MM.1S (cell line): ENCODE measurements at regions not wholly inside any gene's neighbourhood (a gene's known extent, or its start where the extent isn't known, plus 50 kb on each side); places are given as distances from the start of the nearest gene placed in this dataset.

Source experiments
- DNase-seq: peaks from one replicate; pipeline ENCODE4 v3.0.0-alpha.2; 2015
- H2AFZ ChIP-seq: fragments of 300-600 bp; sonication (generic); 2 replicates; pipeline ENCODE4 v1.6.0; 2016; ENCODE audit warnings: antibody characterized with exemption, low read length
- H3F3A ChIP-seq: fragments of 300-600 bp; sonication (generic); 2 replicates; pipeline ENCODE4 v1.6.1; 2016; ENCODE audit warnings: mild to moderate bottlenecking, antibody characterized with exemption, low read length, moderate library complexity, mixed read lengths; ENCODE audit not compliant: insufficient read depth
- H3K27ac ChIP-seq: fragments of 300-600 bp; sonication (generic); 2 replicates; pipeline ENCODE4 v1.5.1; 2016; ENCODE audit warnings: mild to moderate bottlenecking, low read length
- H3K27me3 ChIP-seq: fragments of 300-600 bp; sonication (generic); replicated peaks from 2 replicates; pipeline ENCODE4 v1.6.0; 2016; ENCODE audit warnings: low read length; ENCODE audit not compliant: insufficient read depth
- H3K36me3 ChIP-seq: fragments of 300-600 bp; sonication (generic); replicated peaks from 2 replicates; pipeline ENCODE4 v1.6.1; 2016; ENCODE audit warnings: mild to moderate bottlenecking, low read length, mixed read lengths; ENCODE audit not compliant: insufficient read depth
- H3K4me1 ChIP-seq: fragments of 300-600 bp; sonication (generic); 2 replicates; pipeline ENCODE4 v1.6.1; 2016; ENCODE audit warnings: low read length, mixed read lengths
- H3K4me2 ChIP-seq: fragments of 300-600 bp; sonication (generic); 2 replicates; pipeline ENCODE4 v1.6.0; 2016; ENCODE audit warnings: low read depth, low read length
- H3K4me3 ChIP-seq: fragments of 300-600 bp; sonication (generic); 2 replicates; pipeline ENCODE4 v1.5.1; 2016; ENCODE audit warnings: low read length, mixed read lengths
- H3K79me2 ChIP-seq: fragments of 300-600 bp; sonication (generic); 2 replicates; pipeline ENCODE4 v1.6.1; 2016; ENCODE audit warnings: mixed run types, low read length, mixed read lengths
- H3K9ac ChIP-seq: fragments of 300-600 bp; sonication (generic); 2 replicates; pipeline ENCODE4 v1.6.1; 2016; ENCODE audit warnings: low read length, mixed read lengths
- H3K9me2 ChIP-seq: fragments of 300-600 bp; sonication (generic); replicated peaks from 2 replicates; pipeline ENCODE4 v1.6.1; 2016; ENCODE audit warnings: mild to moderate bottlenecking, low read length, mixed read lengths; ENCODE audit not compliant: insufficient read depth
- H3K9me3 ChIP-seq: fragments of 300-600 bp; sonication (generic); replicated peaks from 2 replicates; pipeline ENCODE4 v1.6.1; 2016; ENCODE audit warnings: mild to moderate bottlenecking, low read length, mixed read lengths; ENCODE audit not compliant: insufficient read depth
- H4K20me1 ChIP-seq: fragments of 300-600 bp; sonication (generic); 2 replicates; pipeline ENCODE4 v1.6.1; 2016; ENCODE audit warnings: mild to moderate bottlenecking, low read length, moderate library complexity, mixed read lengths; ENCODE audit not compliant: insufficient read depth
- CTCF ChIP-seq: fragments of 300-600 bp; sonication (generic); IDR thresholded peaks from 2 replicates; pipeline ENCODE4 v1.5.1; 2016; ENCODE audit warnings: antibody characterized with exemption, low read length, mixed read lengths
- EZH2 ChIP-seq: fragments of 300-600 bp; sonication (generic); optimal IDR thresholded peaks from 2 replicates; pipeline ENCODE3; 2017; ENCODE audit warnings: low read depth, mild to moderate bottlenecking, antibody characterized with exemption, low read length, mixed read lengths
- EZH2phosphoT487 ChIP-seq: fragments of 300-600 bp; sonication (generic); IDR thresholded peaks from 2 replicates; pipeline ENCODE4 v1.6.1; 2018; ENCODE audit warnings: antibody characterized with exemption, low read length

- Histone ChIP-seq H3K79me2 (no peaks in the 10 kb centered on the region), H3K4me3 (no peak overlapping the region), H3K36me3 (no peaks in the 10 kb centered on the region), H3F3A (no peaks in the 10 kb centered on the region), H2AFZ (no peak overlapping the region), H3K9me2 (no peaks in the 10 kb centered on the region), H3K4me2 (no peak overlapping the region), H3K4me1 (no peaks in the 10 kb centered on the region), H3K27ac (no peak overlapping the region), H4K20me1 (no peaks in the 10 kb centered on the region), H3K27me3 (no peaks in the 10 kb centered on the region), H3K9ac (no peak overlapping the region), H3K9me3 (no peaks in the 10 kb centered on the region)
- no peak for TF ChIP-seq EZH2
- DNase-seq = no peak
These were observed 60.3 kb upstream of the GREM2 start for GRCh38 chr1:240672132-240672811.

DNA sequence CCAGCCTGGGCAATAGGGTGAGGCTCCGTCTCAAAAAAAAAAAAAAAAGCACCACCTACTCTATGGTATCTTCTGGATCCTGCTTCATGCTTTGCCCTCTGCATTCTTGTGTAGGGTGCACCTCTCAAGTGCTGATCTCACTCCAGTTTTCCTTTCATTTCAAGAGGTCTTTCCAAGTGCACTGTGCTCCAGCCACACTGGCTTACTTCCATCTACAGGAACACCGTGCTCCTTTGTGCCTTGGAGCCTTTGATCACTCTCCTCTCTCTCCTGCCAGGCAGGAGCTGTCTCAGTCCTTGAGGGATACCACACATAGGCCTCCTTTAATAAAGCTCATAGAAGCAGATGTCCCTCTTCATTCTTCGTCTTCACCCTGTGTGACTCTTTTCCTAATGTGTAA is 55.4 kb upstream of the GREM2 start:
- Histone ChIP-seq H3K79me2 (no peaks in the 10 kb centered on the region), H4K20me1 (no peaks in the 10 kb centered on the region), H3K4me3 (no peak overlapping the region), H3K36me3 (no peaks in the 10 kb centered on the region), H3K27me3 (no peaks in the 10 kb centered on the region), H3K9me3 (no peaks in the 10 kb centered on the region), H3K4me2 (no peak overlapping the region), H3F3A (no peaks in the 10 kb centered on the region), H3K9ac (no peak overlapping the region), H2AFZ (no peak overlapping the region), H3K4me1 (no peaks in the 10 kb centered on the region), H3K9me2 (no peaks in the 10 kb centered on the region), H3K27ac (no peak overlapping the region)
- no peak for DNase-seq
- no peak for TF ChIP-seq EZH2phosphoT487

GRCh38 chr1:240666568-240667198 is 54.7 kb upstream of the GREM2 start:
- no peaks in the 10 kb centered on the region for H3K9me2 ChIP-seq
- H3K4me3 ChIP-seq = no peak overlapping the region
- no peak for DNase-seq
- no peaks in the 10 kb centered on the region for H4K20me1 ChIP-seq
- no peaks in the 10 kb centered on the region for H3K4me1 ChIP-seq
- no peaks in the 10 kb centered on the region for H3K79me2 ChIP-seq
- H3K36me3 ChIP-seq = no peaks in the 10 kb centered on the region
- no peaks in the 10 kb centered on the region for H3K9me3 ChIP-seq
- no peak overlapping the region for H2AFZ ChIP-seq
- TF ChIP-seq EZH2 (no peak), CTCF (no peak), EZH2phosphoT487 (no peak)
- H3K27me3 ChIP-seq = no peaks in the 10 kb centered on the region
- H3K9ac ChIP-seq = no peak overlapping the region
- no peak overlapping the region for H3K27ac ChIP-seq
- no peak overlapping the region for H3K4me2 ChIP-seq
- H3F3A ChIP-seq = no peaks in the 10 kb centered on the region

GRCh38 chr1:240663169-240663879 is 51.4 kb upstream of the GREM2 start:
- Histone ChIP-seq H3K4me3 (no peak overlapping the region), H3K36me3 (no peaks in the 10 kb centered on the region), H3K4me1 (no peaks in the 10 kb centered on the region), H3K9ac (no peak overlapping the region), H4K20me1 (no peaks in the 10 kb centered on the region), H2AFZ (no peak overlapping the region), H3K9me3 (no peaks in the 10 kb centered on the region), H3K9me2 (no peaks in the 10 kb centered on the region), H3F3A (no peaks in the 10 kb centered on the region), H3K27me3 (no peaks in the 10 kb centered on the region), H3K4me2 (no peak overlapping the region), H3K27ac (no peak overlapping the region), H3K79me2 (no peaks in the 10 kb centered on the region)
- TF ChIP-seq EZH2phosphoT487 (no peak), CTCF (no peak), EZH2 (no peak)
- DNase-seq = no peak
